ENCODE measurements at regions not wholly inside any gene's neighbourhood (a gene's known extent, or its start where the extent isn't known, plus 50 kb on each side); places are given as distances from the start of the nearest gene placed in this dataset.
"Not testable (repeated sequence)": the region's sequence is repeated elsewhere in the genome, so short reads cannot be mapped to it uniquely, and the experiment has no call there.

- no peak for DNase-seq (ENCODE audit: low spot score)
These were observed 351.1 kb upstream of the DEPDC1 start for GRCh38 chr1:68848017-68848416.

GRCh38 chr1:68868606-68869005, 371.7 kb upstream of the DEPDC1 start:
- no peak for DNase-seq (ENCODE audit: low spot score)

- DNase-seq (ENCODE audit: low spot score): no peak
These were observed 376.3 kb upstream of the DEPDC1 start for GRCh38 chr1:68873144-68873543.

- DNase-seq (ENCODE audit: low spot score): not testable (repeated sequence)
These were observed 384.7 kb upstream of the DEPDC1 start for GRCh38 chr1:68881330-68882194.

- DNase-seq (ENCODE audit: low spot score): no peak
These were observed 392.6 kb upstream of the DEPDC1 start for GRCh38 chr1:68889471-68889870.

- no peak for DNase-seq (ENCODE audit: low spot score)
These were observed 393.9 kb upstream of the DEPDC1 start for GRCh38 chr1:68890736-68891135.

- no peak for DNase-seq (ENCODE audit: low spot score)
These were observed 407.6 kb upstream of the DEPDC1 start for GRCh38 chr1:68904477-68904876.

GRCh38 chr1:68906431-68906830, 409.5 kb upstream of the DEPDC1 start:
- DNase-seq (ENCODE audit: low spot score): no peak

GRCh38 chr1:68907491-68907890, 410.6 kb upstream of the DEPDC1 start:
- no peak for DNase-seq (ENCODE audit: low spot score)

- DNase-seq (ENCODE audit: low spot score): no peak
These were observed 411.4 kb upstream of the DEPDC1 start for GRCh38 chr1:68908316-68908715.

- DNase-seq (ENCODE audit: low spot score): peak; percentile 17
These were observed 419.5 kb upstream of the DEPDC1 start for GRCh38 chr1:68916221-68916902.

GRCh38 chr1:68917456-68917855, 420.6 kb upstream of the DEPDC1 start:
- DNase-seq (ENCODE audit: low spot score): no peak

- DNase-seq (ENCODE audit: low spot score): no peak
These were observed 421.7 kb upstream of the DEPDC1 start for GRCh38 chr1:68918563-68918962.

GRCh38 chr1:68919075-68919474, 422.2 kb upstream of the DEPDC1 start:
- no peak for DNase-seq (ENCODE audit: low spot score)

- DNase-seq (ENCODE audit: low spot score): not testable (repeated sequence)
These were observed 426.7 kb upstream of the DEPDC1 start for GRCh38 chr1:68923475-68924088.

GRCh38 chr1:68930101-68930500, 433.2 kb upstream of the DEPDC1 start:
- no peak for DNase-seq (ENCODE audit: low spot score)

- no peak for DNase-seq (ENCODE audit: low spot score)
These were observed 439.6 kb upstream of the DEPDC1 start for GRCh38 chr1:68936530-68936929.

GRCh38 chr1:68938051-68938666, 441.3 kb upstream of the DEPDC1 start:
- no peak for DNase-seq (ENCODE audit: low spot score)

- DNase-seq (ENCODE audit: low spot score): no peak
These were observed 453.2 kb upstream of the DEPDC1 start for GRCh38 chr1:68950036-68950435.

GRCh38 chr1:68953311-68953710, 456.4 kb upstream of the DEPDC1 start:
- no peak for DNase-seq (ENCODE audit: low spot score)

GRCh38 chr1:68954841-68955240, 458.0 kb upstream of the DEPDC1 start:
- DNase-seq (ENCODE audit: low spot score): no peak

- DNase-seq (ENCODE audit: low spot score): no peak
These were observed 458.5 kb upstream of the DEPDC1 start for GRCh38 chr1:68955424-68955823.

GRCh38 chr1:68958958-68959357, 462.1 kb upstream of the DEPDC1 start:
- no peak for DNase-seq (ENCODE audit: low spot score)
